ENCODE measurements at regions not wholly inside any gene's neighbourhood (a gene's known extent, or its start where the extent isn't known, plus 50 kb on each side); places are given as distances from the start of the nearest gene placed in this dataset.

DNA sequence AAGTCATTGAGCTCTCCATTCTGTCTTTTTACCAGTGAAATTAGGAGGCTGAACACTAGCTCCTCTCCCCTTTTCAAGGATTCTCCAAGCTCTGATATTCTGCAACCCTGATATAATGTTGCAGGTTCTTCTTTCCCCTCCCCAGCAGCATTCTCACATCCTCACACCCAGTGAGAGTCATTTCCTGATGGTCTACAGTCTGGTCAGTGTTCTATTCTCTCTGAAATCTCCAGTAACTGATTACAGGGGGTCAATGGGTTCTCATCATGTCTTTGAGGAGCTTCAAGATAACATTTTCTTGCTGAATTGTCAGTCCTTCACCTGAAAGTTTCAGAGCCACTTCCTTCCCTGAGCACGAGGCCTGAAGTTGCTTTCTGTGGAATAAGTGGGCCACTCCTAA lies 299.4 kb downstream of the PTEN start:
- TF ChIP-seq, protein P1, sequence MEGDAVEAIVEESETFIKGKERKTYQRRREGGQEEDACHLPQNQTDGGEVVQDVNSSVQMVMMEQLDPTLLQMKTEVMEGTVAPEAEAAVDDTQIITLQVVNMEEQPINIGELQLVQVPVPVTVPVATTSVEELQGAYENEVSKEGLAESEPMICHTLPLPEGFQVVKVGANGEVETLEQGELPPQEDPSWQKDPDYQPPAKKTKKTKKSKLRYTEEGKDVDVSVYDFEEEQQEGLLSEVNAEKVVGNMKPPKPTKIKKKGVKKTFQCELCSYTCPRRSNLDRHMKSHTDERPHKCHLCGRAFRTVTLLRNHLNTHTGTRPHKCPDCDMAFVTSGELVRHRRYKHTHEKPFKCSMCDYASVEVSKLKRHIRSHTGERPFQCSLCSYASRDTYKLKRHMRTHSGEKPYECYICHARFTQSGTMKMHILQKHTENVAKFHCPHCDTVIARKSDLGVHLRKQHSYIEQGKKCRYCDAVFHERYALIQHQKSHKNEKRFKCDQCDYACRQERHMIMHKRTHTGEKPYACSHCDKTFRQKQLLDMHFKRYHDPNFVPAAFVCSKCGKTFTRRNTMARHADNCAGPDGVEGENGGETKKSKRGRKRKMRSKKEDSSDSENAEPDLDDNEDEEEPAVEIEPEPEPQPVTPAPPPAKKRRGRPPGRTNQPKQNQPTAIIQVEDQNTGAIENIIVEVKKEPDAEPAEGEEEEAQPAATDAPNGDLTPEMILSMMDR (IDR thresholded peaks at IDR 0.05) = no peak
- no peak for TF ChIP-seq POLR2A (IDR thresholded peaks at IDR 0.05)
